K562 (cell line): ENCODE measurements at regions not wholly inside any gene's neighbourhood (a gene's known extent, or its start where the extent isn't known, plus 50 kb on each side); places are given as distances from the start of the nearest gene placed in this dataset.

Experiments
- ATAC-seq: fragments of 200-7000 bp; cut with Tn5 transposase; 3 replicates; pipeline ENCODE4 v1.9.1; 2020; ENCODE audit warnings: moderate library complexity
- BruUV-seq: library from RNA; stranded (reverse); fragments of 400-500 nt; replicated peaks from 2 replicates; lab custom pipeline; 2021; lab: Mats Ljungman, UMichigan
- CTCF ChIA-PET: fragments of 300-600 bp; formaldehyde crosslinking; extraction: SDS; loops from one replicate; lab custom pipeline; 2021; ENCODE audit warnings: low intra/inter-chr PET ratio; lab: Yijun Ruan, JAX
- POLR2A ChIA-PET: fragments of 300-600, 350-650 bp; sonication (Branson Sonifier 250); formaldehyde crosslinking; extraction: SDS; loops from one replicate; lab custom pipeline; 2021; ENCODE audit warnings: antibody characterized with exemption, inconsistent platforms; lab: Yijun Ruan, JAX
- DNase-seq, 4 experiments: peaks; one replicate each; pipeline versions ENCODE4 v3.0.0 to v3.0.0-alpha.2; 2011 to 2018; ENCODE audit warnings: low spot score in 3 of 4, mixed read lengths in 3 of 4; ENCODE audit errors: extremely low read depth in 1 of 4
- FAIRE-seq: peaks from 2 replicates; lab custom pipeline; 2011; peaks lifted over from hg19 to GRCh38; lab: Jason Lieb, UNC
- H2AFZ ChIP-seq: 2 replicates; pipeline ENCODE4 v1.6.0; 2011; ENCODE audit warnings: low read depth, low read length, control low read depth, inconsistent platforms
- H3K27ac ChIP-seq: fragments of 200-600 bp; 3 replicates; pipeline ENCODE4 v1.8.0; 2011; ENCODE audit warnings: low read depth, mild to moderate bottlenecking, control low read depth, inconsistent platforms, low read length, moderate library complexity, mixed read lengths; ENCODE audit errors: extremely low read depth
- H3K27me3 ChIP-seq, 2 experiments: fragments of 300-600 bp in 1 of 2; 2 replicates in 1 of 2; 3 replicates in 1 of 2; pipeline versions ENCODE4 v1.6.0 to v1.8.0; 2011; ENCODE audit warnings: inconsistent platforms in 2 of 2, low read length in 2 of 2, mild to moderate bottlenecking in 1 of 2, mixed read lengths in 1 of 2, moderate library complexity in 1 of 2; ENCODE audit not compliant: control insufficient read depth in 2 of 2, insufficient read depth in 2 of 2
- H3K36me3 ChIP-seq: fragments of 300-600 bp; 3 replicates; pipeline ENCODE4 v1.8.0; 2011; ENCODE audit warnings: mild to moderate bottlenecking, low read length, inconsistent platforms; ENCODE audit not compliant: control insufficient read depth, insufficient read depth
- H3K4me1 ChIP-seq, 2 experiments: fragments of 200-600 bp in 1 of 2; replicated peaks in 1 of 2; 2 replicates in 1 of 2; 3 replicates in 1 of 2; pipeline versions ENCODE4 v1.5.1 to v1.8.0; 2011; ENCODE audit warnings: inconsistent platforms in 2 of 2, low read length in 2 of 2, mild to moderate bottlenecking in 1 of 2, mixed read lengths in 1 of 2, moderate library complexity in 1 of 2; ENCODE audit not compliant: control insufficient read depth in 2 of 2, insufficient read depth in 2 of 2
- H3K4me2 ChIP-seq: 2 replicates; pipeline ENCODE4 v1.6.1; 2011; ENCODE audit warnings: low read length, control low read depth, inconsistent platforms, mixed read lengths; ENCODE audit not compliant: insufficient read depth
- H3K4me3 ChIP-seq: fragments of 200-600 bp; sonication (generic), shearing (Covaris generic); 2 replicates; pipeline ENCODE4 v1.5.1; 2016; ENCODE audit warnings: control low read depth, inconsistent platforms
- H3K79me2 ChIP-seq: fragments of 200-600 bp; 3 replicates; pipeline ENCODE4 v1.8.0; 2011; ENCODE audit warnings: low read length, inconsistent platforms; ENCODE audit not compliant: control insufficient read depth, insufficient read depth
- H3K9ac ChIP-seq, 2 experiments: 2 replicates each; pipeline versions ENCODE4 v1.6.0 to v1.6.1; 2011; ENCODE audit warnings: low read depth in 2 of 2, low read length in 2 of 2, control low read depth in 1 of 2, inconsistent platforms in 1 of 2, mild to moderate bottlenecking in 1 of 2, mixed read lengths in 1 of 2; ENCODE audit not compliant: insufficient read depth in 1 of 2
- H3K9me1 ChIP-seq: one replicate; pipeline ENCODE4 v1.6.0; 2011; ENCODE audit warnings: inconsistent platforms, mild to moderate bottlenecking, low read length, moderate library complexity; ENCODE audit not compliant: control insufficient read depth, insufficient read depth
- H3K9me3 ChIP-seq: replicated peaks from 2 replicates; pipeline ENCODE4 v1.5.1; 2011; ENCODE audit warnings: low read depth, low read length, inconsistent platforms; ENCODE audit not compliant: control insufficient read depth, insufficient read depth
- H4K20me1 ChIP-seq: replicated peaks from 2 replicates; pipeline ENCODE4 v1.6.1; 2011; ENCODE audit warnings: low read length, inconsistent platforms, mixed read lengths; ENCODE audit not compliant: control insufficient read depth, insufficient read depth
- E2F3 ChIP-seq: fragments of 250-450 bp; sonication (Bioruptor Pico); IDR thresholded peaks from 2 replicates; pipeline ENCODE4 v1.4.0; 2020; ENCODE audit warnings: mild to moderate bottlenecking
- WGBS: fragments of 100-300 bp; shearing (Covaris generic); methylation state at CpG from one replicate; pipeline ENCODE4 v1.1.6; 2016; ENCODE audit warnings: low coverage, mixed read lengths; ENCODE audit not compliant: insufficient coverage; ENCODE audit errors: missing lambda C conversion rate; 5-methylcytosine and 5-hydroxymethylcytosine counted together
- in situ Hi-C: fragments of 300-500 bp; cut with MboI; formaldehyde crosslinking; loops from 4 replicates; pipeline ENCODE4 v1.15.0; 2018; ENCODE audit warnings: inconsistent platforms, mixed read lengths
- intact Hi-C: fragments of 100-400 bp; cut with micrococcal nuclease; formaldehyde crosslinking; loops from 2 replicates; pipeline ENCODE4 v1.14.2; 2022
- TF ChIP-seq, protein P1 (sequence below): fragments of 250-450 bp; sonication (Bioruptor Pico); IDR thresholded peaks from 2 replicates; pipeline ENCODE4 v1.9.0; 2021; ENCODE audit warnings: mild to moderate bottlenecking, inconsistent platforms
- TF ChIP-seq, protein P2 (sequence below): sonication (generic); formaldehyde crosslinking; IDR thresholded peaks from 2 replicates; pipeline ENCODE4 v1.8.1; 2022; ENCODE audit warnings: missing genetic modification reagents
- TF ChIP-seq, protein P3 (sequence below): fragments of 250-450 bp; sonication (Bioruptor Pico); IDR thresholded peaks from 2 replicates; pipeline ENCODE4 v1.4.0; 2020; ENCODE audit warnings: mild to moderate bottlenecking, moderate library complexity, borderline replicate concordance
- TF ChIP-seq, protein P4 (sequence below): fragments of 150-350 bp; IDR thresholded peaks from 2 replicates; pipeline ENCODE4 v1.6.1; 2014; ENCODE audit warnings: low read depth, mild to moderate bottlenecking, low read length, borderline replicate concordance

DNA sequence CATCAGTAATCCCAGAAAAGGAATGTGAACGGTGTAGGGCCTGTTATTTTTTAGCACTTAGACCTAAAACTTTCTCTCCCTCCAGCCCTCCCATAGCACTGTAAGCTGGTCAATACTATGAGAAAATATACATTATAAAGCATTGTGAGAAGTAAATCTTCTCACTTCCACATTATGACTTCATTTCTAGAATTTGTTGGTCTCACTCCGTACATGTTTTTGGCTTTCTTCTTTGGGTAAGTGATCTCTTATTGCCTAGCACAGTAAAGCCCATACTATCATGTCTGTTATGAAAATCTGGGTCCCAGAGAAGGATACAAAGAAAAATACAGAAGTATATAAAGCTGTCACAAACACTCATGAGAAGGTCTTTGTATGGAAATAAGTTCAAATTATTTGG is 1851.1 kb upstream of the IGFBP7 start:
- FAIRE-seq (no peak), ATAC-seq (no peak), DNase-seq (no peak)
- no peak overlapping the region for H3K4me3 ChIP-seq
- no peaks in the 10 kb centered on the region for H3K27me3 ChIP-seq
- no peaks in the 10 kb centered on the region for H3K79me2 ChIP-seq
- no peak overlapping the region for H3K4me2 ChIP-seq
- no TSS peak for BruUV-seq
- POLR2A ChIA-PET: no interaction called here
- H3K4me1 ChIP-seq: no peaks in the 10 kb centered on the region
- H3K27ac ChIP-seq: no peak overlapping the region
- H2AFZ ChIP-seq: no peak overlapping the region
- TF ChIP-seq, protein P1, sequence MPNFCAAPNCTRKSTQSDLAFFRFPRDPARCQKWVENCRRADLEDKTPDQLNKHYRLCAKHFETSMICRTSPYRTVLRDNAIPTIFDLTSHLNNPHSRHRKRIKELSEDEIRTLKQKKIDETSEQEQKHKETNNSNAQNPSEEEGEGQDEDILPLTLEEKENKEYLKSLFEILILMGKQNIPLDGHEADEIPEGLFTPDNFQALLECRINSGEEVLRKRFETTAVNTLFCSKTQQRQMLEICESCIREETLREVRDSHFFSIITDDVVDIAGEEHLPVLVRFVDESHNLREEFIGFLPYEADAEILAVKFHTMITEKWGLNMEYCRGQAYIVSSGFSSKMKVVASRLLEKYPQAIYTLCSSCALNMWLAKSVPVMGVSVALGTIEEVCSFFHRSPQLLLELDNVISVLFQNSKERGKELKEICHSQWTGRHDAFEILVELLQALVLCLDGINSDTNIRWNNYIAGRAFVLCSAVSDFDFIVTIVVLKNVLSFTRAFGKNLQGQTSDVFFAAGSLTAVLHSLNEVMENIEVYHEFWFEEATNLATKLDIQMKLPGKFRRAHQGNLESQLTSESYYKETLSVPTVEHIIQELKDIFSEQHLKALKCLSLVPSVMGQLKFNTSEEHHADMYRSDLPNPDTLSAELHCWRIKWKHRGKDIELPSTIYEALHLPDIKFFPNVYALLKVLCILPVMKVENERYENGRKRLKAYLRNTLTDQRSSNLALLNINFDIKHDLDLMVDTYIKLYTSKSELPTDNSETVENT: no peak
- TF ChIP-seq, protein P2, sequence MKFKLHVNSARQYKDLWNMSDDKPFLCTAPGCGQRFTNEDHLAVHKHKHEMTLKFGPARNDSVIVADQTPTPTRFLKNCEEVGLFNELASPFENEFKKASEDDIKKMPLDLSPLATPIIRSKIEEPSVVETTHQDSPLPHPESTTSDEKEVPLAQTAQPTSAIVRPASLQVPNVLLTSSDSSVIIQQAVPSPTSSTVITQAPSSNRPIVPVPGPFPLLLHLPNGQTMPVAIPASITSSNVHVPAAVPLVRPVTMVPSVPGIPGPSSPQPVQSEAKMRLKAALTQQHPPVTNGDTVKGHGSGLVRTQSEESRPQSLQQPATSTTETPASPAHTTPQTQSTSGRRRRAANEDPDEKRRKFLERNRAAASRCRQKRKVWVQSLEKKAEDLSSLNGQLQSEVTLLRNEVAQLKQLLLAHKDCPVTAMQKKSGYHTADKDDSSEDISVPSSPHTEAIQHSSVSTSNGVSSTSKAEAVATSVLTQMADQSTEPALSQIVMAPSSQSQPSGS (CRISPR knock-in tag): no peak
- TF ChIP-seq E2F3 (CRISPR knock-in tag): no peak
- TF ChIP-seq, protein P3, sequence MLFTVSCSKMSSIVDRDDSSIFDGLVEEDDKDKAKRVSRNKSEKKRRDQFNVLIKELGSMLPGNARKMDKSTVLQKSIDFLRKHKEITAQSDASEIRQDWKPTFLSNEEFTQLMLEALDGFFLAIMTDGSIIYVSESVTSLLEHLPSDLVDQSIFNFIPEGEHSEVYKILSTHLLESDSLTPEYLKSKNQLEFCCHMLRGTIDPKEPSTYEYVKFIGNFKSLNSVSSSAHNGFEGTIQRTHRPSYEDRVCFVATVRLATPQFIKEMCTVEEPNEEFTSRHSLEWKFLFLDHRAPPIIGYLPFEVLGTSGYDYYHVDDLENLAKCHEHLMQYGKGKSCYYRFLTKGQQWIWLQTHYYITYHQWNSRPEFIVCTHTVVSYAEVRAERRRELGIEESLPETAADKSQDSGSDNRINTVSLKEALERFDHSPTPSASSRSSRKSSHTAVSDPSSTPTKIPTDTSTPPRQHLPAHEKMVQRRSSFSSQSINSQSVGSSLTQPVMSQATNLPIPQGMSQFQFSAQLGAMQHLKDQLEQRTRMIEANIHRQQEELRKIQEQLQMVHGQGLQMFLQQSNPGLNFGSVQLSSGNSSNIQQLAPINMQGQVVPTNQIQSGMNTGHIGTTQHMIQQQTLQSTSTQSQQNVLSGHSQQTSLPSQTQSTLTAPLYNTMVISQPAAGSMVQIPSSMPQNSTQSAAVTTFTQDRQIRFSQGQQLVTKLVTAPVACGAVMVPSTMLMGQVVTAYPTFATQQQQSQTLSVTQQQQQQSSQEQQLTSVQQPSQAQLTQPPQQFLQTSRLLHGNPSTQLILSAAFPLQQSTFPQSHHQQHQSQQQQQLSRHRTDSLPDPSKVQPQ (CRISPR knock-in tag): no peak
- TF ChIP-seq, protein P4, sequence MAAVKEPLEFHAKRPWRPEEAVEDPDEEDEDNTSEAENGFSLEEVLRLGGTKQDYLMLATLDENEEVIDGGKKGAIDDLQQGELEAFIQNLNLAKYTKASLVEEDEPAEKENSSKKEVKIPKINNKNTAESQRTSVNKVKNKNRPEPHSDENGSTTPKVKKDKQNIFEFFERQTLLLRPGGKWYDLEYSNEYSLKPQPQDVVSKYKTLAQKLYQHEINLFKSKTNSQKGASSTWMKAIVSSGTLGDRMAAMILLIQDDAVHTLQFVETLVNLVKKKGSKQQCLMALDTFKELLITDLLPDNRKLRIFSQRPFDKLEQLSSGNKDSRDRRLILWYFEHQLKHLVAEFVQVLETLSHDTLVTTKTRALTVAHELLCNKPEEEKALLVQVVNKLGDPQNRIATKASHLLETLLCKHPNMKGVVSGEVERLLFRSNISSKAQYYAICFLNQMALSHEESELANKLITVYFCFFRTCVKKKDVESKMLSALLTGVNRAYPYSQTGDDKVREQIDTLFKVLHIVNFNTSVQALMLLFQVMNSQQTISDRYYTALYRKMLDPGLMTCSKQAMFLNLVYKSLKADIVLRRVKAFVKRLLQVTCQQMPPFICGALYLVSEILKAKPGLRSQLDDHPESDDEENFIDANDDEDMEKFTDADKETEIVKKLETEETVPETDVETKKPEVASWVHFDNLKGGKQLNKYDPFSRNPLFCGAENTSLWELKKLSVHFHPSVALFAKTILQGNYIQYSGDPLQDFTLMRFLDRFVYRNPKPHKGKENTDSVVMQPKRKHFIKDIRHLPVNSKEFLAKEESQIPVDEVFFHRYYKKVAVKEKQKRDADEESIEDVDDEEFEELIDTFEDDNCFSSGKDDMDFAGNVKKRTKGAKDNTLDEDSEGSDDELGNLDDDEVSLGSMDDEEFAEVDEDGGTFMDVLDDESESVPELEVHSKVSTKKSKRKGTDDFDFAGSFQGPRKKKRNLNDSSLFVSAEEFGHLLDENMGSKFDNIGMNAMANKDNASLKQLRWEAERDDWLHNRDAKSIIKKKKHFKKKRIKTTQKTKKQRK: no peak
- in situ Hi-C loops (no loop called here), intact Hi-C loops (no loop called here)
- 0% methylated on average over 2 of the region's 2 CpGs for WGBS
- no peaks in the 10 kb centered on the region for H3K36me3 ChIP-seq
- no peaks in the 10 kb centered on the region for H3K9me1 ChIP-seq
- no peaks in the 10 kb centered on the region for H4K20me1 ChIP-seq
- no peaks in the 10 kb centered on the region for H3K9me3 ChIP-seq
- no peak overlapping the region for H3K9ac ChIP-seq
- CTCF ChIA-PET: no interaction called here
